Right lobe of liver (tissue), 6 donors: ENCODE measurements at regions not wholly inside any gene's neighbourhood (a gene's known extent, or its start where the extent isn't known, plus 50 kb on each side); places are given as distances from the start of the nearest gene placed in this dataset.
A peak's percentile ranks its signal among the peaks of the same experiment; 100 is the strongest.
"Not testable (repeated sequence)": the region's sequence is repeated elsewhere in the genome, so short reads cannot be mapped to it uniquely, and the experiment has no call there.

Experiments
- ATAC-seq, 4 donors: fragments of 200-7000 bp; cut with Tn5 transposase; one replicate each; pipeline ENCODE4 v1.9.1; 2020; ENCODE audit warnings: mild to moderate bottlenecking in 4 of 4, moderate library complexity in 4 of 4
- DNase-seq, 3 donors: peaks; one replicate each; pipeline ENCODE4 v3.0.0-alpha.2; 2020
- H3K27ac ChIP-seq, 3 donors: fragments of 200-600 bp; one replicate each; pipeline ENCODE4 v1.8.0; 2022
- H3K27me3 ChIP-seq, 2 donors: fragments of 200-600 bp; one replicate each; pipeline ENCODE4 v1.8.0; 2022
- H3K36me3 ChIP-seq, 4 donors: fragments of 200-600 bp; sonication (generic) in 1 of 4; one replicate each; pipeline versions ENCODE4 v1.5.1 to v1.8.0; 2017 to 2022; ENCODE audit warnings: control low read depth in 1 of 4
- H3K4me1 ChIP-seq, 4 donors: fragments of 200-600 bp; sonication (generic) in 1 of 4; one replicate each; pipeline versions ENCODE4 v1.5.1 to v1.8.0; 2017 to 2022; ENCODE audit warnings: control low read depth in 1 of 4
- H3K4me3 ChIP-seq, 3 donors: fragments of 200-600 bp; one replicate each; pipeline ENCODE4 v1.8.0; 2022
- H3K9me3 ChIP-seq, 4 donors: fragments of 200-600 bp; sonication (generic) in 1 of 4; one replicate each; pipeline versions ENCODE4 v1.5.1 to v1.8.0; 2017 to 2022; ENCODE audit warnings: control low read depth in 1 of 4
- POLR2A ChIP-seq: fragments of 450-650 bp; IDR thresholded peaks from one replicate; pipeline ENCODE4 v1.6.1; 2017; ENCODE audit warnings: antibody characterized with exemption, mild to moderate bottlenecking
- WGBS: methylation state at CpG from one replicate; pipeline ENCODE4 v1.1.6; 2018; ENCODE audit warnings: low coverage, low lambda C conversion rate; ENCODE audit not compliant: insufficient coverage; ENCODE audit errors: missing lambda C conversion rate; 5-methylcytosine and 5-hydroxymethylcytosine counted together
- intact Hi-C, 2 donors: fragments of 100-400 bp; cut with DNase I; formaldehyde crosslinking; loops; one replicate each; pipeline versions ENCODE4 v1.11.2 to v1.14.1; 2022
- TF ChIP-seq, protein P1 (sequence below), 4 donors: fragments of 200-600 bp in 3 of 4; fragments of 450-650 bp in 1 of 4; IDR thresholded peaks; one replicate each; pipeline versions ENCODE4 v1.5.1 to v1.8.0; 2016 to 2022; ENCODE audit warnings: antibody characterized with exemption in 4 of 4, mild to moderate bottlenecking in 2 of 4
- donor health status: DM: no; HTN: yes; CAD: no.
- donor health status: DM: no; HTN: no; CAD: no.
- donor health status: DM: no; HTN: no; CAD: no.
- donor health status: DM: no; HTN: yes; CAD: no.
- donor health status: DM: no; HTN: yes; CAD: no.

DNA sequence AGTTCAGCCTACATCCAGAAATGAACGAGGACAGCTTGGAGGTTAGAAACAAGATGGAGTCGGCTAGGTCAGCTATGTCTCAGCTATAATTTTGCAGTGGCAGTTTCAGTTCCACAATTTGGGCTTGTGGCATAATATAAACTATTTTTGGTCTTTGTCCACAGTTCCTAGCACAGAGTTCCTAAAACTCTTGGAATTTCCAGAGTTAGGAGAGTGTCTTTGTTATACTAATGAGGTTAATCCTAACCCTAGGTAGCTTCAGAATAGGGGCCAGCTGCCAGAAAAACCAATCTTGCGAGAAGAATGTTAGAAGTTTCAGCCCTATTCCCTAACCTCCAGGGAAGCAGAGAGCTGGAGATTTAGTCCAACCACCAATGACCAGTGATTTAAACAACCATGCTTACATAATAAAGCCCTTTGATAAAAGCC lies 131.9 kb downstream of the AKR1D1 start:
- 83% methylated on average over 3 of the region's 3 CpGs for WGBS
- Histone ChIP-seq H3K4me1 (peaks cover 0 to 14% (median 6%) of the 10 kb centered on the region in 4 donors), H3K27me3 (no peaks in the 10 kb centered on the region), H3K27ac (no peak overlapping the region), H3K9me3 (no peaks in the 10 kb centered on the region), H3K4me3 (no peak overlapping the region), H3K36me3 (no peaks in the 10 kb centered on the region)
- ATAC-seq (no peak), DNase-seq (no peak)
- TF ChIP-seq, protein P1, sequence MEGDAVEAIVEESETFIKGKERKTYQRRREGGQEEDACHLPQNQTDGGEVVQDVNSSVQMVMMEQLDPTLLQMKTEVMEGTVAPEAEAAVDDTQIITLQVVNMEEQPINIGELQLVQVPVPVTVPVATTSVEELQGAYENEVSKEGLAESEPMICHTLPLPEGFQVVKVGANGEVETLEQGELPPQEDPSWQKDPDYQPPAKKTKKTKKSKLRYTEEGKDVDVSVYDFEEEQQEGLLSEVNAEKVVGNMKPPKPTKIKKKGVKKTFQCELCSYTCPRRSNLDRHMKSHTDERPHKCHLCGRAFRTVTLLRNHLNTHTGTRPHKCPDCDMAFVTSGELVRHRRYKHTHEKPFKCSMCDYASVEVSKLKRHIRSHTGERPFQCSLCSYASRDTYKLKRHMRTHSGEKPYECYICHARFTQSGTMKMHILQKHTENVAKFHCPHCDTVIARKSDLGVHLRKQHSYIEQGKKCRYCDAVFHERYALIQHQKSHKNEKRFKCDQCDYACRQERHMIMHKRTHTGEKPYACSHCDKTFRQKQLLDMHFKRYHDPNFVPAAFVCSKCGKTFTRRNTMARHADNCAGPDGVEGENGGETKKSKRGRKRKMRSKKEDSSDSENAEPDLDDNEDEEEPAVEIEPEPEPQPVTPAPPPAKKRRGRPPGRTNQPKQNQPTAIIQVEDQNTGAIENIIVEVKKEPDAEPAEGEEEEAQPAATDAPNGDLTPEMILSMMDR (IDR thresholded peaks at IDR 0.05): no peak
- intact Hi-C loops: no loop called here

DNA sequence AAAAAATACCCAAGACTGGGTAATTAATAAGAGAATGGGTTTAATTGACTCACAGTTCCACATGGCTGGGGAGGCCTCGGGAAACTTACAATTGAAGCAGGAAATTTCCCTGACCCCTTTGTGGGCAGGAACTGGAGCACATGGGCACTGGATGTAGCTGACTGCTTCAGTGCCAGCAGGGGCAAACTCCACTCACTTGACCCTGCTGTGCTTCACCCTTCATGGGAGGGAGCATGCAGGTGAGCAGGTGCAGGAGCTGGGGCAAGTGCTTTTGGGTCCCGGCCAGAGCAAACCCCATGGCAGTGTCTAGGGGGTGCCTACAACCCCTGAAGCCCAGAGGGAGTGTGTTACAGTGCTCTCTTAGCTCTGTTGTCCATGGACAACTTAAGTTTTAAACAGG lies 132.6 kb downstream of the AKR1D1 start:
- intact Hi-C loops: no loop called here
- no peaks in the 10 kb centered on the region for H3K27me3 ChIP-seq
- no peaks in the 10 kb centered on the region for H3K9me3 ChIP-seq
- DNase-seq (peak; percentile 49 to 78 (median 74)), ATAC-seq (peak; percentile 95 to 99 (median 98))
- H3K36me3 ChIP-seq: no peaks in the 10 kb centered on the region
- no peak overlapping the region for H3K4me3 ChIP-seq
- peaks cover 0 to 14% (median 6%) of the 10 kb centered on the region in 4 donors for H3K4me1 ChIP-seq
- 52% methylated on average over 2 of the region's 2 CpGs for WGBS
- TF ChIP-seq, protein P1 (IDR thresholded peaks at IDR 0.05): no peak
- TF ChIP-seq POLR2A: no peak
- H3K27ac ChIP-seq: peak overlapping the region in 1 of 3 donors; percentile 11

DNA sequence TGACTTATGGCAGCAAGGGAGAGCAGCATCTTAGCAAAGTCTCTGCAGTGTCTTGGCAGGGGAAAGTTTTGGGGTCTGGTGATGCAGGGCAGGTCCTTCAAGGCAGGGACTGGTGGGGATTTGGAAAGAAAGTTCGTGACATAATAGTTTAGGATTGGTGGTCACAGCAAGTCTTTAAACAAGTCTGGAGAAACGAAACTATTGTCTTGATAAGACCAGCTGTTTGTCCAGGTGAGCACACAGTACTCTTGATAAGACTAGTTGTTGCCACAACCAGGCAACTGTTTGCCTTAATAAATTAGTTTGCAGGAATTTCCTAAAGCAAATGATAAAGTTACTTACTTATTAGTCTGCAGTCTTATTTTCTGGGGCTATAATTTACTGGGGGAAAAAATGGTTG lies 136.1 kb downstream of the AKR1D1 start:
- Histone ChIP-seq H3K9me3 (no peaks in the 10 kb centered on the region), H3K27ac (no peak overlapping the region), H3K4me3 (no peak overlapping the region), H3K27me3 (no peaks in the 10 kb centered on the region), H3K4me1 (peaks cover 0 to 14% (median 6%) of the 10 kb centered on the region in 4 donors), H3K36me3 (no peaks in the 10 kb centered on the region)
- DNase-seq (no peak), ATAC-seq (peak in 1 of 4 donors; percentile 45)
- 13% methylated on average over 2 of the region's 2 CpGs for WGBS
- TF ChIP-seq, protein P1 (IDR thresholded peaks at IDR 0.05): no peak
- no peak for TF ChIP-seq POLR2A
- intact Hi-C loops: no loop called here

DNA sequence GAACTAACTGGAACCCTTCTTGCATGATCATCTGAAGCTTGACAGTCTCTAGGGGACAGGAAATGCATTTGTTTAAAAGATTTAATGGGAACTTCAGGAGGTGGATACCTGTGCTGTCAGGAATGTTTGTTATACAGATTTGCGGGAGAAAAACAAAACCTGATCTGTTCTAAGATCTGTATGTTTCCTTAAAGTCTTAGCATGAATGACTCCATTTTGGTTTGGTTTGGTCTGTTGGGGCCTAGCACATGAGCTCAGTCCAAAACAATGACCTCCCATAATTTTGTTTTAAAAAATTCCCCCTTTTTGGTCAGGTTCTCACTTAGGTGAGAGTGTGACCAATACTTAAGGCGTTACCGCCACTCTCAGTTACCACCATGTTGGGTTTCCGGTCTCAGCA lies 138.7 kb downstream of the AKR1D1 start:
- DNase-seq: no peak
- no peaks in the 10 kb centered on the region for H3K4me1 ChIP-seq
- no peaks in the 10 kb centered on the region for H3K9me3 ChIP-seq
- ATAC-seq: no peak
- no peak for TF ChIP-seq POLR2A
- TF ChIP-seq, protein P1 (IDR thresholded peaks at IDR 0.05): no peak
- H3K36me3 ChIP-seq: no peaks in the 10 kb centered on the region
- no peak overlapping the region for H3K4me3 ChIP-seq
- no peaks in the 10 kb centered on the region for H3K27me3 ChIP-seq
- intact Hi-C loops: no loop called here
- 100% methylated on average over 4 of the region's 4 CpGs for WGBS
- H3K27ac ChIP-seq: no peak overlapping the region

DNA sequence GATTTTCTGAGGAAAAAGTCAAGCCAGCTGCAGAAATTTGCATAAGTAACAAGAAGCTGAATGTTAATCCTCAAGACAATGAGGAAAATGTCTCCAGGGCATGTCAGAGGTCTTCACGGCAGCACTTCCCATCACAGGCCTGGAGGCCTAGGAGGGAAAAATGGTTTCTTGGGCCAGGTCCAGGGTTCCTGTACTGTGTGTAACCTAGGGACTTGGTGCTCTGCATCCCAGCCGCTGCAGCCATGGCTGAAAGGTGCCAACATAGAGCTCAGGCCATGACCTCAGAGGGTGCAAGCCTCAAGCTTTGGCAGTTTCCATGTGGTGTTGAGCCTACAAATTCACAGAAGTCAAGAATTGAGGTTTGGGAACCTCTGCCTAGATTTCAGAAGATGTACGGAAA lies 144.1 kb downstream of the AKR1D1 start:
- H3K9me3 ChIP-seq, H3K4me3 ChIP-seq, intact Hi-C loops, DNase-seq, H3K27me3 ChIP-seq, H3K36me3 ChIP-seq, ATAC-seq, H3K27ac ChIP-seq, H3K4me1 ChIP-seq: not testable (repeated sequence)
- WGBS: 100% methylated on average over 1 of the region's 3 CpGs

DNA sequence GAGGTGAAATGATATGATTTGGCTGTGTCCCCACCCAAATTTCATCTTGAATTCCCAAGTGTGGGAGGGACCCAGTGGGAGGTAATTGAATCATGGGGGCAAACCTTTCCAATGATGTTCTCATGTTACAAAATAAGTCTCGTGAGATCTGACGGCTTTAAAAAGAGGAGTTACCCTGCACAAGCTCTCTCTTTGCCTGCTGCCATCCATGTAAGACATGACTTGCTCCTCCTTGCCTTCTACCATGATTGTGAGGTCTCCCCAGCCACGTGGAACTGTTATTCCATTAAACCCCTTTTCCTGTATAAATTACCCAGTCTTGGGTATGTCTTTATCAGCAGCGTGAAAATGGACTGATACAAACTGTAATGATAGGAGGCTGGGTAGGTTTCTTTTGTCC lies 145.1 kb downstream of the AKR1D1 start:
- WGBS: 83% methylated on average over 4 of the region's 4 CpGs
- DNase-seq, H3K36me3 ChIP-seq, H3K4me3 ChIP-seq, H3K27me3 ChIP-seq, H3K9me3 ChIP-seq, H3K27ac ChIP-seq, H3K4me1 ChIP-seq, intact Hi-C loops, ATAC-seq: not testable (repeated sequence)
